ENCODE measurements at regions not wholly inside any gene's neighbourhood (a gene's known extent, or its start where the extent isn't known, plus 50 kb on each side); places are given as distances from the start of the nearest gene placed in this dataset.

GRCh38 chrX:42047886-42048285 is 124.5 kb upstream of the CASK start:
- no peak for TF ChIP-seq CTCF (IDR thresholded peaks at IDR 0.05; ENCODE audit: insufficient read depth, low read length)
- TF ChIP-seq REST (IDR thresholded peaks at IDR 0.05; ENCODE audit: insufficient replicate concordance, low read depth), result no peak
- TF ChIP-seq GABPA (IDR thresholded peaks at IDR 0.05; ENCODE audit: low read depth), result no peak
- no peak for TF ChIP-seq POLR2AphosphoS5 (IDR thresholded peaks at IDR 0.05; ENCODE audit: low read depth)

All from HL-60 (cell line).